ENCODE measurements at regions not wholly inside any gene's neighbourhood (a gene's known extent, or its start where the extent isn't known, plus 50 kb on each side); places are given as distances from the start of the nearest gene placed in this dataset.

GRCh38 chr1:14440166-14440565 is 158.3 kb upstream of the KAZN start:
- DNase-seq (ENCODE audit: low read depth, low spot score), result no peak

GRCh38 chr1:14440731-14441130 is 157.8 kb upstream of the KAZN start:
- DNase-seq (ENCODE audit: low read depth, low spot score), result no peak

- no peak for DNase-seq (ENCODE audit: low read depth, low spot score)
Observed at GRCh38 chr1:14441302-14441741, 157.2 kb upstream of the KAZN start.

- DNase-seq (ENCODE audit: low read depth, low spot score), result no peak
Observed at GRCh38 chr1:14442669-14443068, 155.8 kb upstream of the KAZN start.

DNA sequence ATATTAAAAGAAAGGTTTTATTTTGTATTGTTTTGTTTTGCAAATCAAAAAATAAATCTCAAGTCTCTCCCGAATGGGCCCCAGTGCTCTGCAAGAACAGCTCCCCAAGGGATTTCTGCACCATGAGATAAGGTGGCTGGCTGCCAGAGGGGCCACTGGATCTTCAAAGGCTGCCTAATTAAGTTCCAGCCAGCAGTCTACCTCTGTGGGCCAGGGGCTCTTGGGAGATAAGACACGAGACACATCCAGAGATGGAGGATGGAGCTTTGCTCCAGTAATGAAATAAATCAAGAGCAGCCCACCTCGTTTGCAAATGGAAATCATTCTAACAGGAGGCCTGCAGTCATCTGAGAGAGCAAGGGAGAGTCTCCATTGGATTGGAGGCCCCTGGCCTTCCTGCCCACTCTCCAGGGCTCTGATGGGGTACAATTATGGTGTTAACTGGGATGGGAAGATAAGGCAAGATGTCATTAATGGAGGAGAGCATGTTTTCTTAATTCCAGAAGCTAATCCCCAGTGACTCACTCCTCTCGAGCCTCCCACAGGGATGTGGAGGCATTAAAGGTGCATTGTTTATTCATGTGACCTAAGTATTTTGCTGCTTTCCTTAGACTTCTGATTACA is 155.2 kb upstream of the KAZN start:
- DNase-seq (ENCODE audit: low read depth, low spot score), result no peak

DNA sequence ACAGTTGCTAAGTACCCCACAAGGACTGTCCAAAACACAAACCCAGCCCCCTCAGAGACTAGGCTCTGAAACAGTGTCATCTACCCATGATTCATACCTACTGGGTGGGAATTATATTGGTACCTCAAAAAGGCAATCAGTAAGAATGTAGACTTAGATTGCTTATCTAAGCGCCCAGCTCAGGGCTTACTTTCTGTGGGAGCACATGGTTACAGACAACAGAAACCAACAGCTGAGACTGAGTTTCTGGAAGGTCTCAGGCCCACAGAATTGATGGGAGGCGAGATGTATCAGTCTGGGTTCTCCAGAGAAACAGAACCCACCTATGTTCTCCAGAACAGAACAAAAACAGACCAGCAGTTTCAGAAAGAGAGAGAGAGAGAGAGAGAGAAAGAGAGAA is 147.3 kb upstream of the KAZN start:
- DNase-seq (ENCODE audit: low read depth, low spot score), result no peak

DNA sequence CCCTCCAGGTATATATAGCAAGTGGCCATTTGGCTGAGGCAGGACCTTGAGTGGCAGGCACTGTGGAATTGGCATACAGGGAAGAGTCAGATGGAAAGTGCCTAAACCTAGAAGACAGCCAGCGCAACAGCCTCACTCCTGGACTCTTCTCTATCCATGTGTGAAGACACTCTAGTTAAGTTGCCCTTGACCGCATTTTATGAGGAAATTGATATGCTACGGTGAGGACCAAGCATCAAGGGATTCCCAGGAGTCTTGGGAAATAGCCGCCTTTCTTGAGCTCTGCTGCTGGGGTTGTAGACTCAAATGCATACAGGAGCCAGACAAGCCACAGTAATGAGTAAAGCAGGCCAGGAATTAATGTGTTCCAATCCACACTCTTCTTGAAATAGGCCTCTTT is 145.9 kb upstream of the KAZN start:
- no peak for DNase-seq (ENCODE audit: low read depth, low spot score)

DNA sequence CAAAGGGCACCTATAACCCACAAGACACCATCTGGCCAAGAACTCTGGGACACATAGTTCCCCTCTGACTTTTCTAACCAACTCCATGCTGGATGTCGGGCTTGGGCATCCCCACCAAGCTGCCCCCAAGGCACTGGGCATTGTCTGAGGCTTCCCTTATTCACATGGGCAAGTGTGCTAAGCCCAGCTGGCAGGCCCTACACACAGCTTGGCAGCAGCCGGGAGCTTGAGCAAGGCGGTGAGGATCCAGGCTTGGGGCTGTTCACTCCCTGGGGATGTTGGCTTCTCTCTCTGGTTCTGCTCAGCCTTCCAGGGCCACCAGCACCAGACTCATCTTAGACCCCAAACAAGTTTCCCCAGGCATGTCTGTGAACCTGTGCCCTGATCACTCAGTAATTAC is 138.3 kb upstream of the KAZN start:
- DNase-seq (ENCODE audit: low read depth, low spot score), result no peak

- DNase-seq (ENCODE audit: low read depth, low spot score), result no peak
Observed at GRCh38 chr1:14462851-14463250, 135.6 kb upstream of the KAZN start.

DNA sequence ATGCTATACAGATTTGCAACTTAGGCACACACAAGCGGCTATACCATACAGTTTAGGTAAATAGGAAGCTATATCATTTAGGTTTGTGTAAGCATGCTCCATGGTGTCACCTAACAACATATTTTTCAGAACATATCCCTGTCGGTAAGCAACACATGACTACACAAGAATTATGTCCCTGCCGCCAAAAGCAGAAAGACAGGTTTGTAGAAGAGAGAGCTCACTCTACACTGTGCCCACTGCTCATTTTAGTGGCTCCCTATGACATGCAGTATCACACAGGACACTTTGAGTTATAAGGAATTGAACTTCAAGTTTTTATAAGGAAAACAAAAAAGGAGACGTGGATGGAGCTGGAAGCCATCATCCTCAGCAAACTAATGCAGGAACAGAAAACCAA is 132.5 kb upstream of the KAZN start:
- no peak for DNase-seq (ENCODE audit: low read depth, low spot score)

DNA sequence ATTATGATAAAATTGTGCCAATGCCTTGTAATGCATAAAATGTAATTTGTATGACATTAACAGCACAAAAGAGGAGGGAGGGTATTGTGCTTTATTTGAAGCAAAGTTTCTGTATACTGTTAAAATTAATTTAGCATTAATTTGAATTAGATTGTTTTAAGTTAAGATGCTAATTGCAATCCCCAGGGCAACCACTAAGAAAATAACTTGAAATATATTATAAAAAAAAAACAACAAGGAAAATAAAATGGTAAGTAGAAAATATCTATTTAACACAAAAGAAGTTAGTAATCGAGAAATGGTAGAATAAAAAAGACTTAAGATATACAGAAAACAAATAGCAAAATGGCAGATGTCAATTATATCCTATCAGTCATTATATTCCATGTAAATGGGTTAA is 131.4 kb upstream of the KAZN start:
- no peak for DNase-seq (ENCODE audit: low read depth, low spot score)

DNA sequence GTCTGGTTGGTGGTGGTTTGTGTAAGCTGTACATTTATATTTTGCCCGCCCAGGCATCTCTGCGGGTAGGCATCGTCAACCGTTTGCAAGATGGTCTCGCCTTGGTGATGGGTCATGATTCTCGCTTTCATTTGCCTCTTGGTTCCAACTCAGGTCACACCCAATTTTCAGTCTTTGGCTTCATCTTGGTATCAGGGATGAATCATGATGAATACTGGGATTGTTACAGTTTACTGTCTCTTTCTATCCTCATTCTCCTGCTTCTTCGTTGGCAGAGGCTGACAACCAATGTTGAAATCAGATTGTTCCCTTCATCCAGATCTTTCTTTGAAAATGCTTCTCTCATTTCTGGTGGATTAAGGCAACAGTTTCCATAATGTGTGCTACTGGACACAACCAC is 129.7 kb upstream of the KAZN start:
- no peak for DNase-seq (ENCODE audit: low read depth, low spot score)

- DNase-seq (ENCODE audit: low read depth, low spot score), result no peak
Observed at GRCh38 chr1:14470802-14471201, 127.7 kb upstream of the KAZN start.

DNA sequence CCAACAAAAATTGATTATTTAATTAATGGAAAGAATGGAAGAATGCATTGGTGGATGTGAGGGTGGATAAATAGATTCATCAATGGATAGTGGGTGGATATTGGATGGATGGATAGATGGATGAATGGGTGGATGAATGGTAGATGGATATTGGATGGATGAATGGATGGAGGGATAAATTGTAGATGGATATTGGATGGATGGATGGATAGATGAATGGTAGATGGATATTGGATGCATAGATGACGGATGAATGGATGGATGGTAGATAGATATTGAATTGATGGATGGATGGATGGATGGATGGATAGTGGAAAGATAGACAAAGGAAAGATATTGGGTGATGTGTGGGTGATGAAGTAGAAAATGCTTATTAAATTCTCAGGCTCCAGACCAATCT is 123.6 kb upstream of the KAZN start:
- no peak for DNase-seq (ENCODE audit: low read depth, low spot score)

DNA sequence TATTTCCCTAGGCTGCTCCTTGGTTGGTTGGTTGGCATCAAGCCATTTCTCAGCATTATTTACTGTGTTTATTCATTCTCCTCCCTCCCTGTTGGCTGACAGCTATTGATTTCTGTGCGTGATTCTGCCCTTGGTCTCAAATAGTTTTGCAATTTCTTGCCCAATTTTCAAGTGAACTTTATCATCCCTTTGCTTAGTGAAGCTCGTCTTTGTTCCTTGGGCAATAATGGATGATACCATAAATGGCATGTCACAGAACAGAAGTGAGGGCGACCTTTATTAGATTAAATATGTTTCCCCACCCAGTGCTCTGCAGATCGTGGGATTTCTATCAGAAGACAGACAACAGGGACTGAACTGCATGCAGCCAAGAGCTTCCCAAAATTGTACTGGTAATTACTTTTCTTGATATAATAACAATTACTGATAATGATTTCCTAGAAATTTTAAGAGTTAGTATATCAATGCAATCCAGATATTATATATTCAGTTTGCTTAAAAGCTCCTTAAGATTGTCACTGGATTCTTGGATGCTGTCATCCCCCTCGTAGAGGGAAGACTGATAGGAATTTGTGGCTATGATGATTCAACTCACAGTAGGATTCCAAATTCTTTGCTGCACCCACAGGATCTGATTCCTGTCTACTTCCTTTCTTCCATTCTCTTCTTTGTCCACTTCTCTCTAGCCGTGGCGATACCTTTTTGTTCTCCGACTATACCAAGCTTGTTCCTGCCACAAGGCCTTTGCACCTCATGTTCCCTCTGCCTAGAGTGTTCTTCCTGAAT is 122.1 kb upstream of the KAZN start:
- DNase-seq (ENCODE audit: low read depth, low spot score), result no peak

GRCh38 chr1:14478120-14478519 is 120.4 kb upstream of the KAZN start:
- DNase-seq (ENCODE audit: low read depth, low spot score), result no peak

DNA sequence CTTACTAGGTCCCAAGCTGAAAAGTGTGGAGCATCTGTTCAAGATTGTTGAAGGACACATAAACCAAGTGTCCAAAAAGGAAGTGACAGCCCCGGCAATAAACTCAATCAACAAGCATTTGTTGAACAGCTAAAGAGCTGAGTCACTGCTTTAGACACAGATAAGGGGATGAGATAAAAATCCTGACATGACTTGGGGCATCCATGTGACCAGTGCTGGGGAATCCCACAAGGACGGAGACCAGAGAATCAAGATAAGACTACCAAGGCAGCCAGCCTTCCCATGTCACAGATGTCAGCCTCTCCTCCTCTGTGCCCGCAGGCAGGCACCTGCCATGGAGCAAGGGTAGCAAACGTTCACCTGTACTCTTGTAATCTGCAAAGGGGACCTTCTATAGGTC is 118.6 kb upstream of the KAZN start:
- DNase-seq (ENCODE audit: low read depth, low spot score), result no peak

DNA sequence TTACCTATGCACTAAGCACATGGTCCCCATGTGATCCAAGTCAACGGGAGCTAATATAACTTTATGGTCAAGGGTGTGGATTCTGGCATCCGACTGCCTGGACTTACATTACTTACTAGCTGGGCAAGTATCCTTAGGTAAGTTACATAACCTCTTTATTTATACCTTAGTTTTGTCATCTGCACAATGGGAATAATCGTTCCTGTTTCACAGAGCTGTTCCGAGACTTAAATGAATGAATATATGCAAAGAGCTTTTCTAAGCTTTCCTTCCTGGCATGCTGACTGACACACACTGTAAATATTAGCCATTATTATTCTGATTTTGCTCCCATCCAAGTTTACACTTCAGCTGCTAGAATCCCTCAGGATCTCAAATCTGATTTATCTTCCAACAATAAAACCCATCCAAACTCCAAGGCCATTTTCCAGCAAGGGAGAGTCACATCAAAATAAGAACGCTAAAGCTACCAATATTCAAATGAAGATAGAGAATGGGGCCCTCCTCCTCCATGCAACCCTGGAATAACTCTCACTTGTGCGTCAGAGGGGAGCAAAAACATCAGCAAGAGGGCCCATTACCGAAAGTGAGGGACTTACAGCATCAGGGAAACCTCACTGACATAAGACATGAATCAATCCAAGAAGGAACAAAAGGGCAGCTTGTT is 115.6 kb upstream of the KAZN start:
- DNase-seq (ENCODE audit: low read depth, low spot score), result no peak

DNA sequence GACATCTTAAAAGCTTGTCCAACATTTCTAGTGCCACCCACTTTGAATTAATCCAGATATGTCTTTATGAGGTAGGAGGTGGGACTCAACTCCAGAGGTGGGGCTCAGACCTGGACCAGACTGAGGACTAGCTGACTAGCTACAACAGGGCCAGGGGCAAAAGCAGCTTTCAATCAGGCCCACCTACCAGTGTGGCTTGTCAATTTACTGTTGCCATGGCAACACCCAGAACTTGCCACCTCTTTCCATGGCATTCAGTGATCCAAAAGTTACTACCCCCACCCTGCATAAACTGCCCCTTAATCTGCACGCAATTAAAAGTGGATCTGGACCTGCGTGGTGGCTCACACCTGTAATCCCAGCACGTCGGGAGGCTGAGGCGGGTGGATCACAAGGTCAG is 113.2 kb upstream of the KAZN start:
- DNase-seq (ENCODE audit: low read depth, low spot score), result no peak

GRCh38 chr1:14486401-14487201 is 111.9 kb upstream of the KAZN start:
- DNase-seq (ENCODE audit: low read depth, low spot score), result no peak

DNA sequence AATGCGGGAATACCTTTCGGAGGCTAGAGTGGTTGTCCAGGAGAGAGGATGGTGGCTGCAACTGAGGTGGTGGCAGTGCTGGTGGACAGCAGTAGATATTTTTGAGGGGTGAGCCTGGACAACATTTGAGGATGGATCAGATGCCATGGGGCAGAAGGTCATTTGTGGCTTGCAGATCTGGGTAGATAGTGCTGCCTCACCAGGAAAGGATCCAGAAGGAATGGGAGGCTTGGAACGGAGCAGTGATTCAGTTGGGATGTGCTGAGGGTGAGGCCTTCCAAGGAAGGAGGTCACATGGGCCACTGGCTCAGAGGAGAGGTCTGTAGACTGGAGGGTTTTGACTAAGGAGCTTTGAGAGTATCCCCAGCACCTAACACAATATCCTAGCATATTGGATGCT is 110.8 kb upstream of the KAZN start:
- DNase-seq (ENCODE audit: low read depth, low spot score), result no peak

DNA sequence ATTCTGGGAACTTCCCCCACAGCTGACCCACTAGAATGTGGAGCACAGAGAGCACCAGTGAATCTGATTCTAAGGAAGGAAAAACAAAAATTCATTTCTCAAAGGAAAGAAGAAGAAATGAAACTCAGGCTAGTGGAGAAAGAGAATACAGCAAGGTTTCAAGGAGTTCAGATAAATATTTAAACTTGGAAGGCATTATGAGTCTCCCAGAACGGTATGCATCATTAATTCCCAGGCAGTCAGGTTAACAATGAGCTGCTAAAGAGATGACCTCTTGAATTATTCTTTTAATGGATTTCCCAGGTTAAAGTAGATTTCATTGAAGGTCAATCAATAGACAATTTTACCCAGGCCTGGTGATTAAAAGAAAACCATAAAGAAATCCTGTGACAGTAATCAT is 103.6 kb upstream of the KAZN start:
- no peak for DNase-seq (ENCODE audit: low read depth, low spot score)

Data from brain pericyte (primary cell).